ENCODE measurements at regions not wholly inside any gene's neighbourhood (a gene's known extent, or its start where the extent isn't known, plus 50 kb on each side); places are given as distances from the start of the nearest gene placed in this dataset.

DNA sequence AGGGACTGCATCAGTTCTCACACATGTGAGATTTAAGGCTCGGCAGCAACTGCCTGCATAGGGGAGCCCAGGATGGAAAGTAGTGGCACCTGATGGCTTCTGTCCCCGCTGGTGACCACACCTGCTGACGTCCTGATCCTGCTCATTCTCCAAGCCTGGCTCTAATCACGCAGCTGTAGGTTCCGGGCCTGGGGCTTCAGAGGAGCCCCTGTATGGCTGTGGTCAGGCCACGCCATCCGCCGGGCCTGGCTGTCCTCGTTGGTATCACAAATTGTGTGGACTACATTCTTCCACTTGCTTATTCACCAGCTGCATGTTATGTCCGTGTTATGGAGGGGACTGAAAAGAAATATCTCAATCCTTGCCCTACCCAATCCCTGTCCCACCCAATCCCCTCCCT, 580.0 kb downstream of the TBC1D22A start:
- no peak for DNase-seq (ENCODE audit: low read depth)

DNA sequence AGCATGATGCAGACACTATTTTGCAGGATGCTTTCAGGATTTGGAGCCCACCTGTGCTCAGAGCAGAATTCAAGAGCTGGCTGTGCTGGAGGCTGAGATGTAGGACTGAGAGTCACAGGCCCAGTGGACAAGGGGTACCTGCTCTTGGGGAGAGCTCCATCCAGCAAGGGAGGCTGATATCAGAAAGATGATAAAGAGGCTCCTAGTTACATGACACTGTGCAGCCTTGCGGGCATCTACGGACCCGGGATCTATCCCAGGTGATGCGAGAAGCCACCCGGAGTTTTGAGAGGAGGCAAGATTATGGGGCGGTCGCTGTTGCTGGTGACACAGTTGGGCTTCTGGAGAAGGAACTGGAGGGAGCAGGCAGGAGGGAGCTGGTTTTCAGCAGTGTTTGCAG, 579.0 kb downstream of the TBC1D22A start:
- DNase-seq (ENCODE audit: low read depth): no peak

DNA sequence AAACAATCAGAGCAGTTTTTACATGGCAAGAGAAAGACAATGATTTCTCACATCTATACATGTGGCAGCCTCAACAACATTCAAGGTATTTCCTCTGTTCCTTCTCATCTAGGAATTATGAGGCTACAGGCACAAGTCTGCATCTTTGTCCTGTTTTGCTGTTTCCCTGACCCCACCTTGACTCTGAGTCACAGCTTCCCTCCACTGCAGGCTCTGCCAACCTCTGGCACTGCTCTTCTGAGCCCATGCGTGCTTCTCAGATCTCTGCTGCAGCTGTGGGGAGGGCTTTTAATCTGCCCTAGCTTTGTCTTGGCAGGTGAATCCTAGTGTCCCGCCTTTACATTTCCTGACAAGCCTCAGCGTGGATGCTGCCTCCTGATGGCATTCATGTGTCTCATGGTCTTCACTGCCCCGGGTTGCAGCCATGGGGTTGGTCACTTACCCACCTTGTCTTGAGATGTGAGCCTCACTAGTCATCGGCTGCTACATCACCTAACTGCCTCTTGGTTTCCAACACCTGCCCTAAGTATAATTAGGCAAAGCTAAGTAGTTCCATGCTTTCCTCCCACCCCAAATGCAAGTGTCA, 578.5 kb downstream of the TBC1D22A start:
- DNase-seq (ENCODE audit: low read depth): no peak

DNA sequence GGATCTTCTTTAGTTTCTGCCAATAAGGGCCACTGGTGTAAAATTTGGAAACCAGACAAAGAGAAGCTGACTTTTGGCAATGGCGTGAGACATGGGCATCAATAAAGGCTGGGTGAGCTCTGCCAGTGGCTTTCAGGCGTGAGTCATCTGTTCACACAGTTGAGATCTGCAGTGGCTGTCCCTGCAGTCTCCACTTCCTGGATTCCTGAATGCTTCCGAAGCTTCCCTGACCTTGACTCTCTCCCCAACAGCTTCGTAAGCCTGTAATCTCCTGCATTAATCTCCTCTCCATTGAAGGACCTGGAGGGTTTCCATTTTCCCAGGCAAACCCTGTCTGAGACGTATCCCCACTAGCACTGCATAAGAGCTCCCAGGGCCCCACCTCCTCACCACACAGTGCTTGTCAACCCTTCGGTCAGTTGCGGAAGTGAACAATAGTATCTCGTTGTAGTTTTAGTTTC, 574.7 kb downstream of the TBC1D22A start:
- DNase-seq (ENCODE audit: low read depth): no peak

DNA sequence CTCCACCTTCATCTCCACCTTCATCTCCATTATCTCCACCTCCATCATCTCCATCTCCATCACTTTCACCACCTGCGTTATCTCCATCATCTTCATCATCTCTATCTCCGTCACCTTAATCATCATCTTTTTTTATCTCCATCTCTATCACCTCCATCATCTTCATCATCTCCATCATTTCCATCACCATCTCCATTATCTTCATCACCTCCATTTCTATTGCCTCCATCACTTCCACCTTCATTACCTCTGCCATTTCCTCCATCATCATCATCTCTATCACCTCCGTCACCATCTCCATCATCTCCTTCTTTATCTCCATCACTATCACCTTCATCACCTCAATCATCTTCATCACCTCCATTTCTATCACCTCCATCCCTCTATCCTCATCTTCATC, 573.5 kb downstream of the TBC1D22A start:
- no peak for DNase-seq (ENCODE audit: low read depth)

DNA sequence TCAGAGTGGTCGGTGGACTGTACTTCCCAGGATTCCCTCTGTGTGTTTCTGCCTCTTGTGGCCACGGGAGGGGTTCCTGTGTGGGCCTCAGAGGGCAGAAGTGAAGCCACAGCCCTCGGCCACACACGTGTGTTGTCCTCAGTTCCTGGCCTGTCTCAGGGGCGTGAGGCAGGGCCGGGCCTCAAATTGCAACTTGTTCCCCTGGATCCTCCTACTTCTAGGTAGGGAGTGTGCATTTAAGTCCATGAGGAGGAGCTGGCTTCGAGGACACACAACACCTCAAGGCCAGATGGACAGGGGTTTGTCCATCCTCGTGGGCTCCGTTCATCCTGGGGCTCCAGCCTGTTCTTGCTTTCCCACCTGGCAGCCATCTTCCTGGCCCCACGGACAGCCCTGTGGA, 573.0 kb downstream of the TBC1D22A start:
- no peak for DNase-seq (ENCODE audit: low read depth)

DNA sequence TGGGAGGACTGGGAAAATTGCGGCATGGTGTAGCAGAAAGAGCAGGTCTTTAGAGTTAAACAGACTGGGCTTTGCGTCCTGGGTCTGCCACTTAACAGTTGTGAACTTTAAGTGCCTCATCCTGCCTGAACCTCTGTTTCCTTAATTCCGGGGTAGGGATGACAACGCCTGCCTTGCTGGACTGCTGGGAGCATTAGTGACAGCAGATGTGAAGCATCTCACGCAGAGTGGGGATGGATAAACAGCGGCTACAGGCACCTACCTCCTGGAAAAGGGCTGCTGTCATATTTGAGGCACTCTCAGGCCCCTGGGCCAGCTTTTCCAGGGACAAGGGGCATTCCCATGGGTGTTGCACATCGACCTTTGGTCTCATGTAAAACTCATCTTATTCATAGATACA, 572.2 kb downstream of the TBC1D22A start:
- no peak for DNase-seq (ENCODE audit: low read depth)

DNA sequence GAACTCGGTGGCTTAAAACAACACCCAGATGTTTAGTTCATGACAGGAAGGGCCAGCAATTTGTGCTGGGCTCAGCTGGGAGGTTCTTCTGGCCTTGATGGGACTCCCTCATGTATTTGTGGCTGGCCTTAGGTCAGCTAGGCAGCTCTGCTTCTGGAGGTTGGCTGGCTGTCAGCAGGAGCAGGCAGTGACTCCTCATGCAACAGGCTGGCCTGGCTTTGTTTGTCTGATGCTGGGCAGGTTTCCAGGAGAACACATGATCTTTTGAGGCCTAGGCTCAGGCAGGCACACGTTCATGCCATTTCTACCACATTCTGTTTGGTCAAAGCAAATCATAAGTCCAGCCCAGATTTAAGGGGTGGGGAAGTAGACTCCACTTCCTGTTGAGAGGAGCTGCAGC, 571.2 kb downstream of the TBC1D22A start:
- peak; percentile 54 for DNase-seq (ENCODE audit: low read depth)

DNA sequence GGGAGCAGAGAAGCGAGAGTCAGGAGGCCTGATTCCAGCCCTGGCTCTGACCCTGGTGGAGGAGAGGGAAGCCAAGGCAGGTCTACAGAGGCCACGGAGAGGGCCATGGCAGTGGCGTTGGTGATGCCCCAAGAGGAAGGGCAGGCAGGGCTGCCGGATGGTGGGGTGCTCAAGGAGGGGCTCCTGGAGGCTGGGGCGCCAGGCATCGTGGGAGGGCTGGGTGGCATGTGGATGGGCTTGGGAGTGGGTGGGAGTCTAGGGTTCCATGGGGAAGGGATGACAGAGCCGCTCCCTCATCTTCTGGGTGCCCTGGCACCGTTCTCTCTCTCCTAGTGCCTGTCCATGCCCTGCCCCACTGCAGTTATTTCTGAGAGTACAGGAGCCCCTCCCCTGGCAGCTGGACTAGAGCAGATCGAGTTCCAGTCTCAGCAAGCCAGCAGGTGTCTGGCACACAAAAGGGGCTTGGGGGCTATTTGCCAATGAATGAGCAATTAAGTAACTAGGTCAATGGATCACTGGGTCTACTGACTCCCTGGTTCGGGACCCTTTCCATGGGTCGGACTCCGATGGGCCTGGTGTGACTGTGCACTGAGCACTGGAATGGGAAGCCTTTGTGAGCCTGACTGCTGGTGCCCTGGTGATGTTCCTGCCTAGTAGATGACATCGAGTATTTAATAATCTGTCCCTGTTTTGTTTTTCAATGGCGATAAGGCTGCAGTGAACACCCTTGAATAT, 570.0 kb downstream of the TBC1D22A start:
- DNase-seq (ENCODE audit: low read depth): no peak

DNA sequence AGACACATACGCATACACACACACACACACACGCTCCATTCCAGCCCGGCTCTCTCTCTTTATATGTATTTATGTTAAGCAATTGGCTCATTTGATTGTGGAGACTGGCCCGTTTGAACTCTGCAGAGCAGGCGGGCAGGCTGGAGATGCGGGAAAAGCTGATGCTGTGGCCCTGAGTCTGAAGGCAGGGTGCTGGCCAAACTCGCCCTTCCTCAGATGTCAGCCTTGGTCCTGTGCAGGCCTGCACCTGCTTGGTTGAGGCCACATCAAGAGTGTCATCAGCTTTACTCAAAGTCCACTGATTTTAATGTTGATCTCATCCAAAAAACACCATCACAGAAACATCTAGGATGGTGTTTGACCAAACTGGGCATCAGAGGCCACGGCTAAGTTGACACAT, 569.3 kb downstream of the TBC1D22A start:
- DNase-seq (ENCODE audit: low read depth): no peak

DNA sequence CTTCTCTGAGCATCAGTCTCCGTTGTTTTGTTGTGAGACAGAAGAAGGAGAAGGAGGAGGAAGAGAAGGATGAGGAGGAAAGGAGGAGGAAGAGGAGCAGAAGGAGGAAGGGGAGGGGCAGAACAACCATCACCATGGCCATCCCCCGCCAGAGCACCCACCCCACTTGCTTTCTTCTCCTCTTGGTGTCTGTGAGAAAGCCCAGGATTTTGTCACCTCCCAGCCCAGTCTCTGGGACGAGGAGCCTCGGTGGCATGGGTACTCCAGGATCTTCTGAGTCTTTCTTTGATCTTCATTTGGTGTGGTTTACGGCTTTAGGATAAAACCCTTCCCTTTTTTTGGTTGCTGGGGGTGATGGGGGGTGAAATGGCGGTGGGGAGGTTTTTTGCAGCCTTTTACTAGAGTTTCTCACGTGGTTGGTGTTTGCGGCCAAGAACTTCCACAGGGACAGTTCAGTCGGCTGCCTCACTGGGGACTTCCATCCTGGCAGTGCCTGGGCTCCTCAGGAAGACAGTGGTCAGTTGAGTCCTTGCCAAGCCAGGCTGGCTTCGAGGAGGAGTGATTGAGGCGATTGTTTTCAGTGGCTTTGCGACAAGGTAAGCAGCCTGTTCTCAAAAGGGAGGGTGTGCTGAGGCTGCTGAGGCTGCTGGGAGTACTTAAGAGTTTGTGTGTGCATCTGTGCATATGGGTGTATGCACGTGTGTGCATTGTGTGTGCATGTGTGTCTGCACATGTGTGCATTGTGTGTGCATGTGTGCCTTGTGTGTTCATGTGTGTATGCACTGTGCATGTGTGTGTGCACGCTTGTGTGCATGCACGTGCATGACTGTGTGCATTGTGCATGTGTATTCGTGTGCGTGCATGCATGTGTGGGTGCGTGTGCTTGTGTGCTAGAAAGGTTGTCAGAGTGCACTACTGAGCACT, 567.5 kb downstream of the TBC1D22A start:
- DNase-seq (ENCODE audit: low read depth): no peak

DNA sequence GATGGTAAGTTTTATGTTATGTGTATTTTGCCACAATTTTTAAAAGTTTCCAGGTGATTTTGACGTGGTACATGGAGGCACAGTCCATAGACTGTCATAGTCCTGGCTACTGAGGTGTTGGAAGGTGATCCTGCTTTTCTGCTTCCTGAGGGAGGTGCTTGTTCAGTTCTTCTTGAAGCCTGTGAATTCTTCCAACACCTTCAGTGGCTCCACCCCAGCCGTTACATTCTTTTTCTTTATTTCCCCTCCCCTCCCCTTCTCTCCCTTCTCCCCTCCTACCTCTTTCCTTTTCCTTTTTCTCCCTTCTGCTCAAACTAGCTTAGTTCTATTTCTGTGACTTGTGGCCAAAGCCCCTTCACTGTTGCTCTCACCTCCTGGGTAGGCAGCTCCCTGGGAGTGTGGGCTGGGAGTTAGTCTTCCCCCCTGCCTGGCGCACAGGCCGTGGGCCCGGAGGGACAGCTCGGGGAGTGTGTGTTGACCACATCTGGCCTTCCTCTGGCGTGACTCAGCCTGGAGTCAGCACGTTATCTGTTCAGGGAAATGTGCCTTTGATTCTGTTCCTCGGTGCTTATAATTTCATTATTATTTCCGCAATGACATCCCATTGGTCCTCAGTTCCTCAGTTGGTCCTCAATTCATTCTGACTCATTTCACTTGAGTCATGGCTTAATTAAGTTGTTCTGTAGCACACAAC, 566.2 kb downstream of the TBC1D22A start:
- peak; percentile 71 for DNase-seq (ENCODE audit: low read depth)

DNA sequence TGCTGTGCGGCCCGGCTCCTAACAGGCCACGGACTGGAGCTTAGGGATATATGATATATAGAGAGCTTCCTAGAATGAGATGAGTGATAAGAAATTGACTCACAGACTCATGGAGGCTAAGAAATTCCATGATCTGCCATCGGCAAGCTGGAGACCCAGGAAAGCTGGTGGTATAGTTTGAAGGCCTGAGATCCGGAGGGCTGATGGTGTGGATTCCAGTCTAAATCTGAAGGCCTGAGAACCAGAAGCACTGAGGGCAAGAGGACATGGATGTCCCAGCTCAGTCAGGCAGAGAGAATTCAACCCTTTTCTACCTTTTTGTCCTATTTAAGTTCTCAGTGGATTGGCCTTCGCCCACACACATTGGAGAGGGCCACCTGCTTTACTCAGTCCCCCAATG, 564.8 kb downstream of the TBC1D22A start:
- no peak for DNase-seq (ENCODE audit: low read depth)

DNA sequence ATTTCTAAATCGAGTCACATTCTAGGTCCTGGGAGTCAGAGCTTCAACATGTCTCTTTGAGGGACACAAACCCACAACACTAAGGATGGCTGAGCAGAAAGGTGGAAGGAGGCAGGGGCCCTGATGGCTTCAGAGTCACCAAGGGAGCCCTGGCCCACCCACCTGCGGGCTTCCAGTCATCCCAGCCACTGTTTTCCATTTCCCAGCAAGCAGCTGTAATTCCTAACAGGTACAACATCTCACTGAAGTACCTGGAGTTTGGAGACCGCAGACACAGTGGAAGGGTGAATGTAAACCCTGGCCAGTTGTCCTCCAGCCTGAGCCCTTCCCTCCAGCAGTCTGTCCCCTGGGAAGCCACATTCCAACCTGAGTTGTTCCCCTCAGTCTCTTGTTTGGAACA, 562.8 kb downstream of the TBC1D22A start:
- no peak for DNase-seq (ENCODE audit: low read depth)

DNA sequence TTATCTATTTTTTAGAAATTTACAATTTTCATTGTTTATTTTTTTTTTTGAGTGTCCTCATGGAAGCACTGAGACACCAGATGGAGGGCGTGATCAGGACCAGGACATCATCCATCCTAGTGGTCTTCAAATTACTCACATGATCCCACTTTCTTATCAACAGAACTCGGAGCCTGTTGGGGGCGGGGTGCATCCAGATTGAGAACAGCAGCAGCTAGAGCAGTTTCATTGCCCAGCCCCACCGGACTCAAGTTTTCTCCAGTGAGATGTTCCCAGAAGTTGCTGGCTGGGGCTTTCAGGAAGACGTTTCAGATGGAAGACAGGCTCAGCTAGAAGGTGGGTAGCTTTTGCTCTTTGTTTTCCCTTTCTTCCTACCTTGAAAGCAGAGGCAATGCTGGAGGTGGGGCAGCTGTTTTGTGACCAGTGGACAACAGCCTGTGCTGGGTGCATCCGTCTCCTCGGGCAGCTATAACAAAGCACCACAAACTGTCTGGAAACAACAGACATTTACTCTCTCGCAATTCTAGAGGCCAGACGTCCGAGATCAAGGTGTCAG, 562.1 kb downstream of the TBC1D22A start:
- no peak for DNase-seq (ENCODE audit: low read depth)

DNA sequence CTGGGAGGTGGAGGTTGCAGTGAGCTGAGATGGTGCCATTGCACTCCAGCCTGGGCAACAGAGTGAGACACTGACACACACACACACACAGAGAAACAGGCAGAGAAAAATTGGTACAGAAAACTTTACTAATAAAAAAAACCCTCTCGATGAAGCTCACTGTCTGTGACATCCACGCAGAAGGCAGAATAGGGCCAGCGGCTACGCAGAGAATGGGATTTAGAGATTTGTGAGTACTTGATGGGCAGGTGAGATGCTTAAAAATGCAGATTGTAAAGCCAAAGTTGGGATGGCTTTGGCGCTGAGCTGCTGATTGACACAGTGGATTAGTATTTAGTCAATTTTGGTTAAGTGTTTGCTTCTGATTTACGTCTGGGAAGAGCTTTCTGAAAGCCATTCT, 561.1 kb downstream of the TBC1D22A start:
- DNase-seq (ENCODE audit: low read depth): no peak

DNA sequence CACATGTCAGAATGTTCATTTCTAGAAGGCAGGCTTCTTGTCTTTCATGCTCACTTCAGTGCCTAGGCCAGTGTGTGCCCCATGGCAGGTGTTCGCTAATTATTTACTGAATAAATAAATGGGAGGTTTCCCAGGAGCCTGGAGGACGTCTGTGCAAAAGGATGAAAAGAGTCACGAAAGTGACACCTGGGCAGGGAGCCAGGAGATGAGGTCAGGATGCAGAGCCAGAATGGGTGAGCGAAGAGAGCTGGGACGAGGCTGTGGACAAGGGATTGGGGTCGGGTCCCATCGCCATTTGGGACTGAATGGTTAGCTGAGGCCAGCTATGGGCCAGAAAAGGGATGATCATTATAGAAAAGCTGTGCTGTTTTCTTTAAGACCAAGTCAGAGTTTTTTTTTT, 560.4 kb downstream of the TBC1D22A start:
- DNase-seq (ENCODE audit: low read depth): no peak

DNA sequence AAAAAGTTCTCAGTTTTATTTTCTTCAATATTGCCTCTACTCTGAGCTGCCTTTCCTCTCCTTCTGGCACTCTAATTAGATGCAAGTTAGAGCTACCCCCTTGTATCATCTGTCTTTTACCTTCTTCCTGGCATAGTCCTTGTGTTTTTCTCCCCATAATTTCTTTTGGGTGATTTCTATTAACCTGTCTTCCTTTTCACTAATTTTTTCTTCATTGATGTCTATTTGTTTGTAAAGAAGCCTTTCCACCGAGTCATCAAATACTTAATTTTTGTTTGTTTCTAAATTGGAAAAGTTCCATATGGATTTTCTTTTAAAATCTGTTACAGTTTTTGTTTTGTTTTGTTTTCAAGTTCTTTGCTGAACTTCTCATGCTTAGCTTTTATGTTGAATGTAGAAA, 558.1 kb downstream of the TBC1D22A start:
- DNase-seq (ENCODE audit: low read depth): no peak

DNA sequence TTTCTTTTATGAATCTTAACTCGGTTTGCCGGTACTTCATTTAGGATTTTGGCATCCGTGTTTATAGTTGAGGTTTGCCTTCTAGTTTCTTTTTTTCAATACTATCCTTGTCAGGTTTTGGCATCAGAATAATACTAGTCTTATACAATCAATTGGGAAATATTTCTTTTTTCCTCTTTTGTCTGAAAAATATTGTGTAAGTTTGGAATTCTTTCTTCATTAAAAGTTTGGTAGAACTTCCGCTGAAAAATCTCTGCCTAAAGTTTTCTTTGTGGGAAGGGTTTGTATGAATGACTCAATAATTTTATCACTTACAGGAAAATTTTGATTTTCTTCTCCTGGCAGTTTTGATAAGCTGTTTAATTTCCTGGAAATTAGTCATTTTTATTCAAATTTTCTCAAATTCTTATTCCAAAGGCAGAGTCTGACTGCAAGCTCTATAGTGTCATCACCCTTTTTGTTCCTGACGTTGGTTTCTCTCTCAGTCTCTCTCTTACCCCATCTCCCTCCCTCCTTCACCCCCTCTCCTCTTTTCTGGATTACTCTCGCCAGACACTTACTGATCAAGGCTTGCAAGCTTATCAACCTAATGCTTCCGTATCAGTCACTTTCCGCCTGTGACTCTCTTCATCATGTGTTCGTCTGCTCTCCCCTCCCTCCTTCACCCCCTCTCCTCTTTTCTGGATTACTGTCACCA, 555.7 kb downstream of the TBC1D22A start:
- DNase-seq (ENCODE audit: low read depth): no peak

DNA sequence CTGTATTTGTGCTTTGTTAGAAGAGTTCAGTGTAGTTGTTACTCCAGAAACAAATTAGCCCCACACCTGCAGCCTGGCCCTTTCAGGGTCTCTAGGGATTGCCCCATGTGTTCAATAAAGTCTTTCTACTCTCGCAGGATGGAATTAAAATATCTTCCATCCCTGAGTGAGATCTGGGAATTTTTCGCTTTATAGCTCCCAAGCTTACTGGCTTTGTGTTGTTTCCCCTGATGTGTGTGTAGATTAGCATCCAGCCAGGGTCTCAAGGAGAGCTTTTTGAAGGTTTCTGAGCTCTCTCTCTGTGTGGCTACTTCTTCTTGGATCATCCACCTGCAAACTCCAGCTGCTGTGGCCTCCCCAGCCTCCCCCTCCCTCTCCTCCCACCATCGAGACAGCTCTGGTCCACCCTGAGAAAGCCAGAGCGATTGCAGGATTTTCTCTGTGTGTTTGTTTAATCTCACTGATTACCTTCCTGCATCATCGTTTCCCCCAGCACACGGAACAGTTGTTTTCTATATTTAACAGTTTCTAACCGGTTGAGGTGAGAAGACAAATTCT, 553.5 kb downstream of the TBC1D22A start:
- no peak for DNase-seq (ENCODE audit: low read depth)

DNA sequence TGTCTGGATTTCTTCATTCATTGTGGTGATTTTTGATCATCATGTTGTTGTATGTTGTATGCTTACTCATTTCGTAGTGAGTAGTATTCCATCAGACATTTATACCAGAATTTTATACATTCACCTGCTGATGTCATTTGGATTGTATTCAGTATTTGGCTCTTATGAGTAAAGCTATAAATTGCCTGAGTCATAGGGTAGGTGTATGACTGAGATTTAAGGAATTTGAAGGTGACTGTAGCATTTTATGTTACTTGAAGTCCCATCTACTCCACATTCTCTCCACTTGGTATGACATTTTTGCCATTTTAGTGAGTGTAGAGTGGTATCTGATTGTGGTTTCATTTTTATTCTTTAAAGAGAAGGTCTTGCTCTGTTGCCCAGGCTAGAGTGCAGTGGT, 548.2 kb downstream of the TBC1D22A start:
- DNase-seq (ENCODE audit: low read depth): no peak
